ENCODE measurements at regions not wholly inside any gene's neighbourhood (a gene's known extent, or its start where the extent isn't known, plus 50 kb on each side); places are given as distances from the start of the nearest gene placed in this dataset.

DNA sequence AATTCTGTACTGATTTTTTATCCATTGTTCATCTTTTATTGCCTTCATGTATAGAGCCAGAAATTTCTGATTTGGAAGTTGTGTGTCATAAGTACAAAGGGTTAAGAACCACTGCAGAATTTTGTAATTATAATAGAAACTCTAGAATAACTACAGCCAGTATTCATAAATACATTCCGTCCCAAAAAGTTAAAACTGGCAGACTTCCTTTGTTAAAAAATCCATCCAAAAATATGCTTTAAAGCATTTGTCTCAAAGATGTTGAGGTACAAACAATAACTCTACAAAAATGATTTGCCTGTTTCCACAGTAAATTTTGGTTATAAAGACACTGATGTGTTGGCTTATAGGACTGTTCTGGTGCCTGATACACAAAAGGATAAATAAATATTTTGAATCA is 436.6 kb downstream of the DTWD2 start:
- Histone ChIP-seq H3K4me1 (no peaks in the 10 kb centered on the region), H3K4me3 (no peak overlapping the region), H3K9me3 (no peaks in the 10 kb centered on the region), H3K36me3 (no peaks in the 10 kb centered on the region), H3K27me3 (no peaks in the 10 kb centered on the region), H3K27ac (no peak overlapping the region)
- TF ChIP-seq EP300 (IDR thresholded peaks at IDR 0.05) (no peak), CTCF (IDR thresholded peaks at IDR 0.05) (no peak), POLR2A (IDR thresholded peaks at IDR 0.05) (no peak), POLR2AphosphoS5 (IDR thresholded peaks at IDR 0.05) (no peak)
- WGBS, 5 donors = 55 to 85% (median 67%) methylated on average over 1 of the region's 1 CpG
- no peak for DNase-seq
- intact Hi-C loops (cut with DNase I; ENCODE audit: low total_unique reads) = no loop called here

- intact Hi-C loops (cut with DNase I; ENCODE audit: low total_unique reads) = no loop called here
- TF ChIP-seq POLR2AphosphoS5 (IDR thresholded peaks at IDR 0.05) (no peak), POLR2A (IDR thresholded peaks at IDR 0.05) (no peak), CTCF (IDR thresholded peaks at IDR 0.05) (no peak), EP300 (IDR thresholded peaks at IDR 0.05) (no peak)
- no peak overlapping the region for H3K4me3 ChIP-seq
- H3K4me1 ChIP-seq = no peaks in the 10 kb centered on the region
- H3K9me3 ChIP-seq = no peaks in the 10 kb centered on the region
- H3K27ac ChIP-seq = no peak overlapping the region
- no peaks in the 10 kb centered on the region for H3K36me3 ChIP-seq
- no peaks in the 10 kb centered on the region for H3K27me3 ChIP-seq
- DNase-seq = no peak
Measured at GRCh38 chr5:118551031-118551430, 437.3 kb downstream of the DTWD2 start.

- Histone ChIP-seq H3K9me3 (no peaks in the 10 kb centered on the region), H3K4me1 (no peaks in the 10 kb centered on the region), H3K4me3 (no peak overlapping the region), H3K36me3 (no peaks in the 10 kb centered on the region), H3K27me3 (no peaks in the 10 kb centered on the region), H3K27ac (no peak overlapping the region)
- TF ChIP-seq EP300 (IDR thresholded peaks at IDR 0.05) (no peak), CTCF (IDR thresholded peaks at IDR 0.05) (no peak), POLR2AphosphoS5 (IDR thresholded peaks at IDR 0.05) (no peak), POLR2A (IDR thresholded peaks at IDR 0.05) (no peak)
- 69 to 92% (median 84%) methylated on average over 2 of the region's 2 CpGs for WGBS, 5 donors
- no peak for DNase-seq
- intact Hi-C loops (cut with DNase I; ENCODE audit: low total_unique reads) = no loop called here
Measured at GRCh38 chr5:118548761-118549720, 439.3 kb downstream of the DTWD2 start.

DNA sequence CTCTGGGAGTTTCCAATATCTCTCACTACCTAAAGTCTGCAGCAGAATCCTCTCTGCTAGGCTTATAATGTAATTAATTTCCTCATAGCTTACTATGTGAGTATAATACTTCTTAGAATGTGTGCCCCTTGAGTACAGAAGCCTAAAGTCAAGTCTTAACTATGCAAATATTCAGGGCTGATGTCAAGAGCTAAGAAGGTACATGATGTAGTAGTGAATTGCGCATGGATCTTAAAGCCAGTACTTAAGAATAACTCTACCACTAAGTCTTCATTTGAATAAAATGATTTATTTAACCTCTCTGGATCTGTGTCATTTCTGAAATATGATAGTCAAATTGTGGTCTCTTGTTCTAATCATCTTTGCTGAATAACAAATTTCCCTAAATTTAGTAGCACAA is 442.9 kb downstream of the DTWD2 start:
- intact Hi-C loops (cut with DNase I; ENCODE audit: low total_unique reads) = no loop called here
- no peaks in the 10 kb centered on the region for H3K36me3 ChIP-seq
- TF ChIP-seq CTCF (IDR thresholded peaks at IDR 0.05) = no peak
- no peak for TF ChIP-seq POLR2A (IDR thresholded peaks at IDR 0.05)
- no peak for TF ChIP-seq POLR2AphosphoS5 (IDR thresholded peaks at IDR 0.05)
- no peak for TF ChIP-seq EP300 (IDR thresholded peaks at IDR 0.05)
- H3K27ac ChIP-seq = no peak overlapping the region
- H3K4me1 ChIP-seq = no peaks in the 10 kb centered on the region
- H3K4me3 ChIP-seq = no peak overlapping the region
- DNase-seq = no peak
- WGBS, 5 donors = 82 to 98% (median 96%) methylated on average over 1 of the region's 1 CpG
- no peaks in the 10 kb centered on the region for H3K27me3 ChIP-seq
- no peaks in the 10 kb centered on the region for H3K9me3 ChIP-seq
